Adrenal gland (tissue), 9 donors: ENCODE measurements at regions not wholly inside any gene's neighbourhood (a gene's known extent, or its start where the extent isn't known, plus 50 kb on each side); places are given as distances from the start of the nearest gene placed in this dataset.

Source experiments
- DNase-seq, 7 donors: peaks; one replicate each; pipeline ENCODE4 v3.0.0-alpha.2; 2019 to 2020
- H3K27ac ChIP-seq, 5 donors: fragments of 200-600 bp; sonication (generic) in 4 of 5; 1 replicate in 3 of 5; 2 replicates in 2 of 5; pipeline versions ENCODE4 v1.5.1 to v1.8.0; 2016 to 2020; ENCODE audit warnings: mild to moderate bottlenecking in 1 of 5
- H3K27me3 ChIP-seq: fragments of 200-600 bp; 2 replicates; pipeline ENCODE4 v1.8.0; 2021
- H3K36me3 ChIP-seq, 2 donors: fragments of 200-600 bp; replicated peaks in 1 of 2; 1 replicate in 1 of 2; 2 replicates in 1 of 2; pipeline versions ENCODE4 v1.5.1 to v1.8.0; 2018 to 2022
- H3K4me1 ChIP-seq, 2 donors: fragments of 200-600 bp; replicated peaks in 1 of 2; 1 replicate in 1 of 2; 2 replicates in 1 of 2; pipeline versions ENCODE4 v1.5.1 to v1.8.0; 2018 to 2021
- H3K4me3 ChIP-seq, 4 donors: fragments of 200-600 bp; sonication (generic) in 3 of 4; one replicate each; pipeline ENCODE4 v1.5.1; 2016 to 2018
- H3K9me3 ChIP-seq, 3 donors: fragments of 200-600 bp; sonication (generic) in 1 of 3; replicated peaks in 1 of 3; 1 replicate in 2 of 3; 2 replicates in 1 of 3; pipeline versions ENCODE4 v1.5.1 to v1.8.0; 2016 to 2021
- CTCF ChIP-seq, 6 experiments: fragments of 450-650 bp in 4 of 6; fragments of 200-600 bp in 2 of 6; sonication (generic) in 1 of 6; IDR thresholded peaks; 1 replicate in 5 of 6; 2 replicates in 1 of 6; pipeline versions ENCODE4 v1.5.1 to v1.8.0; 2016 to 2021; ENCODE audit warnings: antibody characterized with exemption in 6 of 6, mild to moderate bottlenecking in 2 of 6, moderate library complexity in 1 of 6
- POLR2A ChIP-seq, 2 donors: fragments of 450-650 bp; IDR thresholded peaks; one replicate each; pipeline ENCODE4 v1.6.1; 2017; ENCODE audit warnings: antibody characterized with exemption in 2 of 2, mild to moderate bottlenecking in 2 of 2, moderate library complexity in 1 of 2
- WGBS, 4 donors: extraction: QIAGEN DNeasy Blood & Tissue Kit in 2 of 4; methylation state at CpG; one replicate each; pipeline versions ENCODE4 v1.1.5 to v1.1.7; 2013 to 2017; 5-methylcytosine and 5-hydroxymethylcytosine counted together
- intact Hi-C, 2 donors: fragments of 100-400 bp; cut with DNase I; formaldehyde crosslinking; loops; one replicate each; pipeline versions ENCODE4 v1.14.1 to v1.15.0; 2022 to 2023
- small RNA-seq, 2 donors: library from RNA; depleted of rRNA; stranded (forward); fragments of <200 nt; gene quantifications; one replicate each; pipeline ENCODE3, GENCODE V24; 2016
- donor health status: healthy with polysubstance abuse.
- donor health status: Bipolar disorder and iron deficiency.
- donor health status: DM: yes; HTN: yes; CAD: no.
- donor health status: DM: no; HTN: no; CAD: no.
- donor health status: DM: no; HTN: no; CAD: no.

DNA sequence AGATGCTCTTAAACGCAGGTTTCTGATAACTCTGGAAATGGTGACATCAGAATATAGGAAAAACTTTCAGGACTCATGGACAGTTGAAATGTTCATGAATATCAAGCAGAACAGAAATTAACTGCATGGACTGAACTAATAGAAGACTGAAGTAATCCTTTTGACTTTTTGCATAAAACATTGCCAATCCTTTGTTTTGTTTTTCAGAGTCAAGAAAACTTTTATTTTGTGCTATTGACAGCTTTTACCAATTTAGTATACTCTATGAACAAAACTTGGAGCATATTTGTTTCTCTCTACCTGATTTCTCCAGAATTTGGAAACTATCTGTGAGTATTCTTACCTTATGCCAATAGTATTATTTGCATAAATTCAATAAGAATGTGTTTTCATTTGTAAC lies 61.2 kb upstream of the HMX1 start:
- H3K36me3 ChIP-seq, result no peaks in the 10 kb centered on the region
- intact Hi-C loops, result no loop called here
- 47 to 76% (median 64%) methylated on average over 1 of the region's 1 CpG for WGBS, 4 donors
- H3K4me3 ChIP-seq, result no peak overlapping the region
- no peaks in the 10 kb centered on the region for H3K4me1 ChIP-seq
- H3K27me3 ChIP-seq, result no peaks in the 10 kb centered on the region
- H3K9me3 ChIP-seq, result no peaks in the 10 kb centered on the region
- DNase-seq, result no peak
- no peak overlapping the region for H3K27ac ChIP-seq
- TF ChIP-seq POLR2A (IDR thresholded peaks at IDR 0.05), result no peak

DNA sequence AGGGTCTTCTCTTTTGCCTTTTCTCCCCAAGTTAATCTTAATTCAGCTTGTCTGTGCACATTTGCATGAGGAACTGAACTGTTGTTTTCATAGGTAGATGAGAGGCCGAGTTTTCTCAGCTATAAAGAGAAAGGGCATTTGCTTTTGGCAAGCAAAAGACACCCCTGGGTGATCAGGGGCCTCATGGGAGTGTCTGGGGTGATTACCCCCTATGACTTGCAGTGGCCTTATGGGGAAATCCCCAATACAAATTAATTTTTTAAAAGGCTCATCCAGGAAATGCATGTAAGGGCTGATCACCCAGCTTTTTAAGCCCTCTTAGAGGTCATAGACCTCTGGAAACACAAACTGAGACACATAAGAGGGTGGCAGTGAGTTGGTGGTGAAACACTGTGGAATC lies 56.4 kb upstream of the HMX1 start:
- no peak for DNase-seq
- H3K27ac ChIP-seq, result no peak overlapping the region
- 29 to 55% (median 51%) methylated on average over 1 of the region's 1 CpG for WGBS, 4 donors
- no peaks in the 10 kb centered on the region for H3K36me3 ChIP-seq
- intact Hi-C loops, result no loop called here
- no peaks in the 10 kb centered on the region for H3K4me1 ChIP-seq
- no peak for TF ChIP-seq POLR2A (IDR thresholded peaks at IDR 0.05)
- TF ChIP-seq CTCF (IDR thresholded peaks at IDR 0.05), result no peak
- H3K27me3 ChIP-seq, result no peaks in the 10 kb centered on the region
- no peak overlapping the region for H3K4me3 ChIP-seq
- no peaks in the 10 kb centered on the region for H3K9me3 ChIP-seq

DNA sequence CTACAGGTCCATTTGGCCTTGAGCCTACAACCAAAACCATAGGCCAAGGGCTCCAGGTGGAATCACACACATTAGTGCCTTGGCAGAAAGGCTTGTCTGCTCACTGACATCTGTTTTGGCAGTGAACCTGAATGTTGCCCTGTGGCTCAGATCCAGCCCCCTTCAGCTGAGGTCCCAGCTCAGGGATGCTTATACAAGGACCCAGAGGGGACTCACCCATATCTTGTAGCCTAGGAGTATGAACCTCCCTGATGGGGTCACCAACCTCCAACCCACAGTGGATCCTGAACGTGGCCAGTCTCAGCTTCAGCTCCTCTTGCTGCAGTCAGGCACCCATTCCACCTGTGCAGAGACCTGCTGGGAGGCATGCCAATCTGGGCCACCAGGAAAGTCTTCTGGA lies 50.8 kb upstream of the HMX1 start:
- Histone ChIP-seq H3K27me3 (peaks cover 10% of the 10 kb centered on the region), H3K4me3 (no peak overlapping the region), H3K27ac (no peak overlapping the region), H3K36me3 (no peaks in the 10 kb centered on the region), H3K4me1 (no peaks in the 10 kb centered on the region), H3K9me3 (no peaks in the 10 kb centered on the region)
- 45 to 49% methylated on average over 1 of the region's 1 CpG; no CpG with 5 or more reads in 2 of the 4 donors for WGBS, 4 donors
- TF ChIP-seq POLR2A (IDR thresholded peaks at IDR 0.05), result no peak
- TF ChIP-seq CTCF (IDR thresholded peaks at IDR 0.05), result no peak
- peak in 1 of 7 donors; percentile 41 for DNase-seq
- intact Hi-C loops, result no loop called here

DNA sequence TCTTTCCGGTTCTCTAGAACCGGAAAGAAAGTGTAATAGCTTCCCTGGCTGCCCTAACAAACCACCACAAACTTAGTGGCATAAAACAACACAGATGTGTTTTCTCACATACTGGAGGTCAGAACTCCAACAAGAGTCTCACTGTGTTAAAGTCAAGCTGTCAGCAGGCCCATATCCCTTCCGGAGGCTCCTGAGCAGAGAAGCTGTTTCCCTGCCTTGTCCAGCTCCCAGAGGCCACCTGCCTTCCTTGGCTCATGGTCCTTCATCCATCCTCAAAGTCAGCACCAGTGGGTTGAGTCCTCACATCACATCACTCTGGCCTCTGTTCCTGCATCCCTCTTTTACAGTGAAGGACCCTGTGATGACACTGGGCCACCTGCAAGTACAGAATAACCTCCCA lies 49.8 kb upstream of the HMX1 start:
- intact Hi-C loops, result no loop called here
- Histone ChIP-seq H3K4me1 (no peaks in the 10 kb centered on the region), H3K27ac (no peak overlapping the region), H3K9me3 (no peaks in the 10 kb centered on the region), H3K36me3 (no peaks in the 10 kb centered on the region), H3K27me3 (peaks cover 10% of the 10 kb centered on the region), H3K4me3 (no peak overlapping the region)
- TF ChIP-seq POLR2A (IDR thresholded peaks at IDR 0.05) (no peak), CTCF (IDR thresholded peaks at IDR 0.05) (no peak)
- WGBS, 4 donors, result 48 to 71% (median 63%) methylated on average over 3 of the region's 3 CpGs
- peak in 2 of 7 donors; percentile 8 to 27 for DNase-seq

Small RNA genes in the stretch of these regions (small RNA-seq; reads per million reads assigned to genes)
- 0 reads per million in 2 donors for gene SNRPCP16
